ENCODE measurements at regions not wholly inside any gene's neighbourhood (a gene's known extent, or its start where the extent isn't known, plus 50 kb on each side); places are given as distances from the start of the nearest gene placed in this dataset.
A peak's percentile ranks its signal among the peaks of the same experiment; 100 is the strongest.

DNA sequence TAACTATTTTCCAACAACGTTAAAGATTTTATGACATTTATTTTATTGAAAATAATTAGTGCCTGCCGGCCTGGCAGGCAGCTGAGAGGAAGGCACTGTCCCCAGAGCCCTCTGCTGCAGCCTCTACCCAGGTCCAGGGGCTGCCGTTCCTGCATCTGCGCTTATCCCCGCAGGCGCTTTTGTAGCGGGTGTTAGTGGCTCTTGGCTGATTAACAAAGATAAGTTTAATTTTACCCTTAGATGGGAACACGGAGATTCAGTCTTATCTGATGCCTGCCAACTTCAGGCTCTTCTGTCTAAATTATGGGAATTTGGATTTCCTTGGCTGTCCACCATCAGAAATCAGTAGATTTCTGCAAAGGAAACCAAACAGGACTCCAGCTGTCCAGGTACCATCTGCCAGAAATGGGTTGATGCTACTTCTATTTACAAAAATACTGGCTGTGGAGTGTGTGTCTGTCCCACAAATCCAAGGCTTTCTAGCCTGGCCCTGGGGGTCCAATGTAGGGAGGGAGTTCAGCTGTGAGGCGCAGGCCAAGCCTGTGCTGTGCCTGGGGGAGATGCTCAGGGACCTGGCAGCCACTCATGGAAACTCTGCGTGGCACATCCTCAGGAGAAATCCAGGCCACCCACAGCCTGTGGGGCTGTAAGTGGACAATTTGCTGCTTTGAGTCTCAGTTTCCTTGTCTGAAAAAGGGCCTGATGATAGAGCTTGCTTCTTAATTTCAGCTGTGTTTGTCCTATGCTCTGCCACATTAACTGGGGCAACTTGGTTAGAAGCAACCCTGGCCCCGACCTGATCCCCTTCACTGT lies 62.0 kb upstream of the IGFBP3 start:
- peaks cover 18 to 45% of the 10 kb centered on the region in 2 donors for H3K4me1 ChIP-seq
- no peaks in the 10 kb centered on the region for H3K36me3 ChIP-seq
- H3K27me3 ChIP-seq = no peaks in the 10 kb centered on the region
- DNase-seq (ENCODE audit: low spot score in 2 of 2) = no peak
- TF ChIP-seq, protein P1, sequence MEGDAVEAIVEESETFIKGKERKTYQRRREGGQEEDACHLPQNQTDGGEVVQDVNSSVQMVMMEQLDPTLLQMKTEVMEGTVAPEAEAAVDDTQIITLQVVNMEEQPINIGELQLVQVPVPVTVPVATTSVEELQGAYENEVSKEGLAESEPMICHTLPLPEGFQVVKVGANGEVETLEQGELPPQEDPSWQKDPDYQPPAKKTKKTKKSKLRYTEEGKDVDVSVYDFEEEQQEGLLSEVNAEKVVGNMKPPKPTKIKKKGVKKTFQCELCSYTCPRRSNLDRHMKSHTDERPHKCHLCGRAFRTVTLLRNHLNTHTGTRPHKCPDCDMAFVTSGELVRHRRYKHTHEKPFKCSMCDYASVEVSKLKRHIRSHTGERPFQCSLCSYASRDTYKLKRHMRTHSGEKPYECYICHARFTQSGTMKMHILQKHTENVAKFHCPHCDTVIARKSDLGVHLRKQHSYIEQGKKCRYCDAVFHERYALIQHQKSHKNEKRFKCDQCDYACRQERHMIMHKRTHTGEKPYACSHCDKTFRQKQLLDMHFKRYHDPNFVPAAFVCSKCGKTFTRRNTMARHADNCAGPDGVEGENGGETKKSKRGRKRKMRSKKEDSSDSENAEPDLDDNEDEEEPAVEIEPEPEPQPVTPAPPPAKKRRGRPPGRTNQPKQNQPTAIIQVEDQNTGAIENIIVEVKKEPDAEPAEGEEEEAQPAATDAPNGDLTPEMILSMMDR (IDR thresholded peaks at IDR 0.05) = no peak
- H3K27ac ChIP-seq = peak overlapping the region; percentile 76
- H3K4me3 ChIP-seq = no peak overlapping the region
- no peaks in the 10 kb centered on the region for H3K9me3 ChIP-seq
- intact Hi-C loops (cut with DNase I) = no loop called here

DNA sequence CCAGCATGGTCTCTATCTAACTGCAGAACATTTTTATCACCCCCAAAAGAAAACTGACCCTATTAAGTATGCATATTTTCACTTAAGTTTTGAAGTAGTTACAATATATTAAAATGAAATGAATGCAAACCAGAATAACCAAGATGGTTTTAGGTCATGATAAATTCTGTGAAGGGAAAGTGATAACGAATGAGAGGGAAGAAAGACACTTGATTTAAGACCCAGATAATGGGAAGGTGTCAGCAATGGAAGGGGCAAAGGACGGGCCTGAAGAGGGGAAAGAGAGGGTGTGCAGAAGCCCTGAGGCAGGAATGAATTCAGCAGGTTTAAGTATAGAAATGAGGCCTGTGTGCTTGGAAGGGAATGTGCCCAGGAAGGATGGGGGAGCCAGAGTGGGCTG lies 61.1 kb upstream of the IGFBP3 start:
- TF ChIP-seq, protein P1 (IDR thresholded peaks at IDR 0.05) = no peak
- H3K27ac ChIP-seq = no peak overlapping the region
- no peak overlapping the region for H3K4me3 ChIP-seq
- no peak for DNase-seq (ENCODE audit: low spot score in 2 of 2)
- intact Hi-C loops (cut with DNase I) = no loop called here
- no peaks in the 10 kb centered on the region for H3K27me3 ChIP-seq
- no peaks in the 10 kb centered on the region for H3K9me3 ChIP-seq
- H3K4me1 ChIP-seq = peaks cover 20 to 48% of the 10 kb centered on the region in 2 donors
- no peaks in the 10 kb centered on the region for H3K36me3 ChIP-seq

DNA sequence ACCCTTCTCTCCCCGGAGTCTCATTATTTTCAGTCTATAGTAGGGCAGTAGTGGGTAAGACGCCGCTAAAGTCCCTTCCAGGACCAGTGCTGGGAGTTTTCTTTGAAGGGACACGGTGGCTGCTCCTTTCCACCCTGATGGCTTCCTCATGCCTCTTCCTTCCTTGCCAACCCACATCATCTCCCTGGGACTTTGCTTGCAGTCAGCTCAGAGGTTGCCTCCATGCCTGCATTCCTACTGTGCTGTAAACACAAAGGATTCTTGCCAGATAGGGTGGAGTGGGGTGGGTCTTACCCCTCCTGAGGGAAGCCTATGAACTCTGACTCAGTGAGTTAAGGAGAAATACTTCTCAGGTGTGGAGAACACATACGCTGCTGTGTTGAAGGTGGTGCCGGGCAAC lies 59.9 kb upstream of the IGFBP3 start:
- intact Hi-C loops (cut with DNase I) = no loop called here
- Histone ChIP-seq H3K27me3 (no peaks in the 10 kb centered on the region), H3K4me1 (peaks cover 20 to 48% of the 10 kb centered on the region in 2 donors), H3K9me3 (no peaks in the 10 kb centered on the region), H3K27ac (peak overlapping the region; percentile 78 to 87), H3K36me3 (no peaks in the 10 kb centered on the region), H3K4me3 (no peak overlapping the region)
- TF ChIP-seq, protein P1 (IDR thresholded peaks at IDR 0.05) = no peak
- no peak for DNase-seq (ENCODE audit: low spot score in 2 of 2)

DNA sequence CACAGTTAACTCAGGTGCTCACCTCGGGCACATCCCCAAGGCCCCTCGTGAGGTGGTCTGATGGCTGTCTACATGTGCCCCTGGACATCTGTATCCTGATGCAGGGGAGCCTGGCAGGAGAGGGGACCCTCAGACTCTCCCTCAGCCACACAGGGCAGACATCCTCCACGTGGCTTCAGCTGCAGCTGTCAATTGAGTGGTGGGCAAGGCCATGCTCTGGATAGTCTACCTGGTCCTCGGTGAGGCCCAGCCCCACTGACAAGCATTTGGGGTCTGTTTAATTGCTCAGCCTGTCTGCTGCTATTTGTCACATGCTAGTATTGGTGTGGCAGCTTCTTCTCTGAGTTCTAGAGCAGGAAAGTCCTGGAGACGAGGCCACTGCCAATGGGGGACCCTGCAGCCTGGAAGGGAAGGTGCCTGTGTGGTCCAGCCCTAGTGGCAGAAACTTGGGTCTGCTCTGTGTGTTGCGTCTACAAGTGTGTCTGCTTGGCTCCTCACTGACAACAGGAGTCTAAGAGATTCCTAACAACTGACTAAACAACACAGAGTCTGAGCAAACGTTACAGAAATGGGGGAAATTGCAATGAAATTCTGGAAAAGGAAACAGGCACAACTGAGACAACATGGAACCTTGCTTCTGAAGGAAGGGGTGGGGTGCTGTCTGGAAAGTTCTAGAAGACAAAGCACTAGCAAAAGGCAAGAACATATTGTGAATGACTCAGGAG lies 59.3 kb upstream of the IGFBP3 start:
- H3K27me3 ChIP-seq = no peaks in the 10 kb centered on the region
- H3K4me1 ChIP-seq = peaks cover 20 to 48% of the 10 kb centered on the region in 2 donors
- peak overlapping the region; percentile 78 to 87 for H3K27ac ChIP-seq
- H3K9me3 ChIP-seq = no peaks in the 10 kb centered on the region
- H3K4me3 ChIP-seq = no peak overlapping the region
- intact Hi-C loops (cut with DNase I) = no loop called here
- DNase-seq (ENCODE audit: low spot score in 2 of 2) = no peak
- TF ChIP-seq, protein P1 (IDR thresholded peaks at IDR 0.05) = no peak
- no peaks in the 10 kb centered on the region for H3K36me3 ChIP-seq

DNA sequence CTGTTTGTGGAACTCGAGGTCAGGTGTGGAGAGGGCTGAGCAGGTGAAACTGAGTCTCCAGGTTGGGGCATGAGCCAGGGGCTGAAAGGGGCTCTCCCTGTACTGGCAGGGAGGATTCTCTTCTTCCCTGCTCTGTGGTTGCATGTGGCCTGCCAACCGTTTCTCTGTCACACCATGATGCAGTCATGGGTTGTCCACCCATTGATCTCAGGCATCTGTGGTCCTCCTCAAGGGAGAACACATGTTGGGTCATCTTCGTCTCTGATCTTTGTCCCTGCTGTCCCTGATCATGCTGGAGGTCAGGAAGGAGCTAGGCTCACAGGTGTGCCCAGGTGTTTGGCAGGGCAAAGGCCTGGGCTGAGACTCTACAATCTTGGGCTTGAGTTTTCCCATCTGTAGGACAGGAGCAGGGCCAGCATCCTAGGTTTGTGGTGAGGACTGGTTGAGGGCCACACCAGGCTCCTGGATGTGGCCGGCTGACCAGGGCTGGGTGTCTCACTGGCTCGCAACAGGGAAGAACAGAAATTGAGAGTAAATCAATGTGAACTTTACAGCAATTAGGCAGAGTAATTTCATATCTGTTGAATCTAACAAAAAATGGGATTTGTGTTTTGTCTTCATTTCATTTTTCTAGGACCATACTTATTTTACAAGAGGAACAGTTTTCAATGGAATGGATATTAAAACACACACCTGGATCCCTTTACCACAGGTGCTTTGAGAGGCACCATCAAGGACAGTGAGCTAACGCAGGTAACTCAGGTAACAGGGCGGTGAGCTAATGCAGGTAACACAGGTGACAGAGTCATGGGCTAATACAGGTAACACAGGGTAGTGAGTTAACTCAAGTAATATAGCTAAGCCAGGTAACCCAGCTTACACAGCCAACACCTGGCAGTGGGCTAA lies 58.5 kb upstream of the IGFBP3 start:
- Histone ChIP-seq H3K4me1 (peaks cover 20 to 44% of the 10 kb centered on the region in 2 donors), H3K27ac (peak overlapping the region; percentile 78 to 87)
- no peak for DNase-seq (ENCODE audit: low spot score in 2 of 2)

More for the DNA sequence above, 58.5 kb upstream of the IGFBP3 start:
- Histone ChIP-seq H3K27me3 (no peaks in the 10 kb centered on the region), H3K9me3 (no peaks in the 10 kb centered on the region), H3K4me3 (no peak overlapping the region), H3K36me3 (no peaks in the 10 kb centered on the region)
- TF ChIP-seq, protein P1 (IDR thresholded peaks at IDR 0.05) = no peak
- intact Hi-C loops (cut with DNase I) = loop anchor here (2.0 to 5.0 kb wide), 4 partner anchors 55 to 623 kb away; no protein-coding TSS in a partner anchor

Data from ascending aorta (tissue), 2 donors.